ENCODE measurements at regions not wholly inside any gene's neighbourhood (a gene's known extent, or its start where the extent isn't known, plus 50 kb on each side); places are given as distances from the start of the nearest gene placed in this dataset.

DNA sequence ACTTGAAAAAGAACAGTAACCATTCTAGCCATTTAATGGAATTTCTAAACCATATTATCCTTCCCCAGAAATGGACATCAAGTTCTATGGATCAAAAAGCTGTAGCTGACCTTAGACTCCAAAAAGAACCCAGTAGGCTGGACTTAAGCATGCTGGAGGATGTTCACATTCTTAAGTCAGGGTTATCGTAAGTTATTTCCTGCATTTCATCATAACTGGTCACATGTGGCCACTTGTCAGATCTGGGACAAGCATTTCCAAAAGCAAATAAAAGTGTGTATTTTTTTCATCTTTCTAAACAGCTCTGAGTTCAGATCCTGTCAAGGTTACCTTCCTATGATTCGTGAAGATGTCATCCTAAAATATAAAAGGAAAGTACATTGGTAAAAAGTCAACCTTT lies 274.5 kb upstream of the PTGER4 start:
- TF ChIP-seq, protein P1, sequence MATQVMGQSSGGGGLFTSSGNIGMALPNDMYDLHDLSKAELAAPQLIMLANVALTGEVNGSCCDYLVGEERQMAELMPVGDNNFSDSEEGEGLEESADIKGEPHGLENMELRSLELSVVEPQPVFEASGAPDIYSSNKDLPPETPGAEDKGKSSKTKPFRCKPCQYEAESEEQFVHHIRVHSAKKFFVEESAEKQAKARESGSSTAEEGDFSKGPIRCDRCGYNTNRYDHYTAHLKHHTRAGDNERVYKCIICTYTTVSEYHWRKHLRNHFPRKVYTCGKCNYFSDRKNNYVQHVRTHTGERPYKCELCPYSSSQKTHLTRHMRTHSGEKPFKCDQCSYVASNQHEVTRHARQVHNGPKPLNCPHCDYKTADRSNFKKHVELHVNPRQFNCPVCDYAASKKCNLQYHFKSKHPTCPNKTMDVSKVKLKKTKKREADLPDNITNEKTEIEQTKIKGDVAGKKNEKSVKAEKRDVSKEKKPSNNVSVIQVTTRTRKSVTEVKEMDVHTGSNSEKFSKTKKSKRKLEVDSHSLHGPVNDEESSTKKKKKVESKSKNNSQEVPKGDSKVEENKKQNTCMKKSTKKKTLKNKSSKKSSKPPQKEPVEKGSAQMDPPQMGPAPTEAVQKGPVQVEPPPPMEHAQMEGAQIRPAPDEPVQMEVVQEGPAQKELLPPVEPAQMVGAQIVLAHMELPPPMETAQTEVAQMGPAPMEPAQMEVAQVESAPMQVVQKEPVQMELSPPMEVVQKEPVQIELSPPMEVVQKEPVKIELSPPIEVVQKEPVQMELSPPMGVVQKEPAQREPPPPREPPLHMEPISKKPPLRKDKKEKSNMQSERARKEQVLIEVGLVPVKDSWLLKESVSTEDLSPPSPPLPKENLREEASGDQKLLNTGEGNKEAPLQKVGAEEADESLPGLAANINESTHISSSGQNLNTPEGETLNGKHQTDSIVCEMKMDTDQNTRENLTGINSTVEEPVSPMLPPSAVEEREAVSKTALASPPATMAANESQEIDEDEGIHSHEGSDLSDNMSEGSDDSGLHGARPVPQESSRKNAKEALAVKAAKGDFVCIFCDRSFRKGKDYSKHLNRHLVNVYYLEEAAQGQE (IDR thresholded peaks at IDR 0.05): no peak
- no peak for TF ChIP-seq JUN (IDR thresholded peaks at IDR 0.05)
- no peak for TF ChIP-seq TP53 (CRISPR knock-in tag; IDR thresholded peaks at IDR 0.05)
- TF ChIP-seq NR3C1 (IDR thresholded peaks at IDR 0.05): no peak
- TF ChIP-seq, protein P2, sequence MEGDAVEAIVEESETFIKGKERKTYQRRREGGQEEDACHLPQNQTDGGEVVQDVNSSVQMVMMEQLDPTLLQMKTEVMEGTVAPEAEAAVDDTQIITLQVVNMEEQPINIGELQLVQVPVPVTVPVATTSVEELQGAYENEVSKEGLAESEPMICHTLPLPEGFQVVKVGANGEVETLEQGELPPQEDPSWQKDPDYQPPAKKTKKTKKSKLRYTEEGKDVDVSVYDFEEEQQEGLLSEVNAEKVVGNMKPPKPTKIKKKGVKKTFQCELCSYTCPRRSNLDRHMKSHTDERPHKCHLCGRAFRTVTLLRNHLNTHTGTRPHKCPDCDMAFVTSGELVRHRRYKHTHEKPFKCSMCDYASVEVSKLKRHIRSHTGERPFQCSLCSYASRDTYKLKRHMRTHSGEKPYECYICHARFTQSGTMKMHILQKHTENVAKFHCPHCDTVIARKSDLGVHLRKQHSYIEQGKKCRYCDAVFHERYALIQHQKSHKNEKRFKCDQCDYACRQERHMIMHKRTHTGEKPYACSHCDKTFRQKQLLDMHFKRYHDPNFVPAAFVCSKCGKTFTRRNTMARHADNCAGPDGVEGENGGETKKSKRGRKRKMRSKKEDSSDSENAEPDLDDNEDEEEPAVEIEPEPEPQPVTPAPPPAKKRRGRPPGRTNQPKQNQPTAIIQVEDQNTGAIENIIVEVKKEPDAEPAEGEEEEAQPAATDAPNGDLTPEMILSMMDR (IDR thresholded peaks at IDR 0.05): no peak
- no peak for TF ChIP-seq EHMT2 (IDR thresholded peaks at IDR 0.05; ENCODE audit: low read depth)
- TF ChIP-seq, protein P3, sequence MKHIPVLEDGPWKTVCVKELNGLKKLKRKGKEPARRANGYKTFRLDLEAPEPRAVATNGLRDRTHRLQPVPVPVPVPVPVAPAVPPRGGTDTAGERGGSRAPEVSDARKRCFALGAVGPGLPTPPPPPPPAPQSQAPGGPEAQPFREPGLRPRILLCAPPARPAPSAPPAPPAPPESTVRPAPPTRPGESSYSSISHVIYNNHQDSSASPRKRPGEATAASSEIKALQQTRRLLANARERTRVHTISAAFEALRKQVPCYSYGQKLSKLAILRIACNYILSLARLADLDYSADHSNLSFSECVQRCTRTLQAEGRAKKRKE (CRISPR knock-in tag; IDR thresholded peaks at IDR 0.05; ENCODE audit: low read depth): no peak
- TF ChIP-seq SREBF2 (IDR thresholded peaks at IDR 0.05): no peak
- TF ChIP-seq RAD21 (conservative IDR thresholded peaks at IDR 0.05 in 1 of 2, IDR thresholded peaks at IDR 0.05 in 1 of 2): no peak
- TF ChIP-seq JUNB (IDR thresholded peaks at IDR 0.05): no peak
- no peak for TF ChIP-seq RARB (CRISPR knock-in tag; IDR thresholded peaks at IDR 0.05)
- TF ChIP-seq KDM1A (IDR thresholded peaks at IDR 0.05; ENCODE audit: low read depth): no peak
